ENCODE measurements at regions not wholly inside any gene's neighbourhood (a gene's known extent, or its start where the extent isn't known, plus 50 kb on each side); places are given as distances from the start of the nearest gene placed in this dataset.

GRCh38 chr10:121241337-121241736 lies 356.9 kb downstream of the FGFR2 start:
- Histone ChIP-seq H3K9me2 (replicated peaks; ENCODE audit: insufficient read depth) (no peaks in the 10 kb centered on the region), H3K27ac (peak overlapping the region; percentile 68), H4K20me1 (ENCODE audit: insufficient read depth, poor library complexity, severe bottlenecking) (no peaks in the 10 kb centered on the region), H3K4me1 (ENCODE audit: insufficient read depth) (peaks cover 18% of the 10 kb centered on the region), H3K9me3 (ENCODE audit: low read depth) (no peaks in the 10 kb centered on the region), H3K27me3 (no peaks in the 10 kb centered on the region), H3K4me3 (no peak overlapping the region), H2AFZ (no peak overlapping the region), H3K36me3 (replicated peaks; ENCODE audit: insufficient read depth, low read depth) (no peaks in the 10 kb centered on the region), H3K4me2 (no peak overlapping the region), H3K79me2 (no peaks in the 10 kb centered on the region)
- TF ChIP-seq EZH2 (IDR thresholded peaks at IDR 0.05; ENCODE audit: borderline replicate concordance): no peak
- no peak for TF ChIP-seq EZH2phosphoT487 (IDR thresholded peaks at IDR 0.05; ENCODE audit: low read depth, severe bottlenecking, unreplicated experiment)
- no peak for TF ChIP-seq CTCF (IDR thresholded peaks at IDR 0.05; ENCODE audit: poor library complexity)
- no peak for DNase-seq (ENCODE audit: low spot score)
- 94% methylated on average over 7 of the region's 7 CpGs for WGBS (ENCODE audit: low lambda C conversion rate, missing lambda C conversion rate)

DNA sequence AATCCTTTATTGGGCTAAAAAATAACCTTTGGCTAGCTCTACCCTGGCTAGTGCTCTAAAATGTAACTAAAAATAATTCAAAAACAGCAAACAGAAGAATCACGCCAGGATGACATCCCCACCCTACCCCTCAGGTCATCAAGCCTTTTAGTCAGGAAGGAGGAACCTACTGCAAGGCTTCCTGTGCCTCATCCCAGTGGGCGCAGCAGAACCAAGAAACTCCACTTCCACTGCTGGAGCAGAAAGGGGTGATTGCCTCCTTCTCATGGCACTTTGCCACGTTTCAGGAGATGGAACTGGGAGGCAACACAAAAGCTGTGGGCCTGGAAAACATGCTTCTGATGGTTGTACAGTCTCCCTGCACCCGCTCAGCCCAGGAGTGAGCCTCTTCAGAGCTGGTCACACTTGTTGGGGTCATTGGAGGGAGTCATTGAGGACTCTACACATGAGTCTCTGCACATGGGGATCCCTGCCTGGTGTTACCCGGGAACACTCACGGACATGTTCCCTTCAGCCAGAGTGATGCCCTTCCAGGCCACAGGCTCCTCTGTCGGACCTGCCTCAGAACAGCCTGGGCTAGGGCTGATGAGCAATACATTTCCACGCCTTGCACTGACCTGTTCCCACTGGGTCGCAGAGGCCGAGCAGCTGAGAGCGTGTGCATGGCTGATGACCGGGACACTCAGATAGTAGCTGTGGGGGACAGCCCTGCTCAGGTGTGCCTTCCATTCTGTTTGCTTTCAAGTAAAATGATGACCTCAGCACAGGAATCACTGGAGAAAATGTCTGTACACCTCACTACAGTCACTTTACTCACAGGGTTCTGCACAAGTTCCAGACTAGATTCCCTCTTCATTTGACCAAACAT lies 355.3 kb downstream of the FGFR2 start:
- Histone ChIP-seq H3K9me3 (ENCODE audit: low read depth) (no peaks in the 10 kb centered on the region), H3K4me3 (no peak overlapping the region), H3K79me2 (no peaks in the 10 kb centered on the region), H4K20me1 (ENCODE audit: insufficient read depth, poor library complexity, severe bottlenecking) (no peaks in the 10 kb centered on the region), H2AFZ (no peak overlapping the region), H3K4me1 (ENCODE audit: insufficient read depth) (peaks cover 18% of the 10 kb centered on the region), H3K27ac (peak overlapping the region; percentile 59), H3K9me2 (replicated peaks; ENCODE audit: insufficient read depth) (no peaks in the 10 kb centered on the region), H3K27me3 (no peaks in the 10 kb centered on the region), H3K4me2 (no peak overlapping the region), H3K36me3 (replicated peaks; ENCODE audit: insufficient read depth, low read depth) (no peaks in the 10 kb centered on the region)
- no peak for TF ChIP-seq EZH2phosphoT487 (IDR thresholded peaks at IDR 0.05; ENCODE audit: low read depth, severe bottlenecking, unreplicated experiment)
- no peak for TF ChIP-seq EZH2 (IDR thresholded peaks at IDR 0.05; ENCODE audit: borderline replicate concordance)
- 79% methylated on average over 12 of the region's 12 CpGs for WGBS (ENCODE audit: low lambda C conversion rate, missing lambda C conversion rate)
- DNase-seq (ENCODE audit: low spot score): no peak

DNA sequence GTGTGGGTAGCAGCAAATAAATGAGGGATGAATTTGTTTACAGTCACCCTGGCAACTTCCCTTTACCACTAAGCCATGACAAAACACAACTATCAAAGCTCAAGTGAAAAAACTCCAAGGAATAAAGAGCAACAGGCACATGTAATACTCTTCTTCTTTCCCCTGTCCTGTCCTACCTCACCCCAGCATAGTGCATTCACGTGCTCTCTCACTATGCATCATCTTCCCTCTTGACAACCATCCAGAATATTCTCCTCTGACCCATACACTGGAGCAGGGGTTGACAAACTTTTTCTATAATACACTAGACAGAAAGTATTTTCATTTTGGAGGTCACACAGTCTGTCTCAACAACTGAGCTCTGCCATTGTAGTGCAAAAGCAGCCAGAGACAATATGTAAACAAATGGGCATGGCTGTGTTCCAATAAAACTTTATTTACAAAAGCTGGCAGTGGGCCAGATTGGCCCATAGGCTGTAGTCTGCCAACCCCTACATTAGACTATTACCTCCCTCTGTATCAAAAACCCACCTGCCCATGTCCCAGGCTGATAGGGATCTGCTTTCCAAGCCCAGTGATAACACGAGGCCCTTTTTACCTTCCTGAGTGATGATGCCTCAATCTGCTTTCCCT lies 354.5 kb downstream of the FGFR2 start:
- H3K27ac ChIP-seq: peak overlapping the region; percentile 73
- 61% methylated on average over 2 of the region's 2 CpGs for WGBS (ENCODE audit: low lambda C conversion rate, missing lambda C conversion rate)
- H3K9me2 ChIP-seq (replicated peaks; ENCODE audit: insufficient read depth): no peaks in the 10 kb centered on the region
- no peak overlapping the region for H3K4me3 ChIP-seq
- no peaks in the 10 kb centered on the region for H3K36me3 ChIP-seq (replicated peaks; ENCODE audit: insufficient read depth, low read depth)
- H2AFZ ChIP-seq: no peak overlapping the region
- H3K4me2 ChIP-seq: no peak overlapping the region
- no peak for TF ChIP-seq CTCF (IDR thresholded peaks at IDR 0.05; ENCODE audit: poor library complexity)
- no peak for TF ChIP-seq EZH2phosphoT487 (IDR thresholded peaks at IDR 0.05; ENCODE audit: low read depth, severe bottlenecking, unreplicated experiment)
- TF ChIP-seq EZH2 (IDR thresholded peaks at IDR 0.05; ENCODE audit: borderline replicate concordance): no peak
- no peak for DNase-seq (ENCODE audit: low spot score)
- H3K9me3 ChIP-seq (ENCODE audit: low read depth): no peaks in the 10 kb centered on the region
- no peaks in the 10 kb centered on the region for H3K27me3 ChIP-seq
- peaks cover 18% of the 10 kb centered on the region for H3K4me1 ChIP-seq (ENCODE audit: insufficient read depth)
- no peaks in the 10 kb centered on the region for H3K79me2 ChIP-seq
- H4K20me1 ChIP-seq (ENCODE audit: insufficient read depth, poor library complexity, severe bottlenecking): no peaks in the 10 kb centered on the region

- no peak for TF ChIP-seq EZH2phosphoT487 (IDR thresholded peaks at IDR 0.05; ENCODE audit: low read depth, severe bottlenecking, unreplicated experiment)
- no peak for TF ChIP-seq CTCF (IDR thresholded peaks at IDR 0.05; ENCODE audit: poor library complexity)
- TF ChIP-seq EZH2 (IDR thresholded peaks at IDR 0.05; ENCODE audit: borderline replicate concordance): no peak
- H3K4me2 ChIP-seq: no peak overlapping the region
- peak overlapping the region; percentile 73 for H3K27ac ChIP-seq
- H2AFZ ChIP-seq: no peak overlapping the region
- WGBS (ENCODE audit: low lambda C conversion rate, missing lambda C conversion rate): 62% methylated on average over 8 of the region's 8 CpGs
- H3K36me3 ChIP-seq (replicated peaks; ENCODE audit: insufficient read depth, low read depth): no peaks in the 10 kb centered on the region
- DNase-seq (ENCODE audit: low spot score): no peak
- H3K27me3 ChIP-seq: no peaks in the 10 kb centered on the region
- H3K4me1 ChIP-seq (ENCODE audit: insufficient read depth): peaks cover 12% of the 10 kb centered on the region
- no peaks in the 10 kb centered on the region for H3K9me2 ChIP-seq (replicated peaks; ENCODE audit: insufficient read depth)
- no peaks in the 10 kb centered on the region for H4K20me1 ChIP-seq (ENCODE audit: insufficient read depth, poor library complexity, severe bottlenecking)
- no peaks in the 10 kb centered on the region for H3K9me3 ChIP-seq (ENCODE audit: low read depth)
- H3K4me3 ChIP-seq: no peak overlapping the region
- no peaks in the 10 kb centered on the region for H3K79me2 ChIP-seq
Observed at GRCh38 chr10:121244818-121245217, 353.4 kb downstream of the FGFR2 start.
